Lower leg skin (tissue), 3 donors: ENCODE measurements at regions not wholly inside any gene's neighbourhood (a gene's known extent, or its start where the extent isn't known, plus 50 kb on each side); places are given as distances from the start of the nearest gene placed in this dataset.

Experiments used
- CTCF ChIP-seq, 3 donors: fragments of 450-650 bp; IDR thresholded peaks; one replicate each; pipeline ENCODE4 v1.5.1; 2016; ENCODE audit warnings: antibody characterized with exemption in 3 of 3, mild to moderate bottlenecking in 3 of 3, moderate library complexity in 2 of 3
- POLR2A ChIP-seq, 2 donors: fragments of 450-650 bp; IDR thresholded peaks; one replicate each; pipeline ENCODE4 v1.6.1; 2016 to 2017; ENCODE audit warnings: antibody characterized with exemption in 2 of 2, mild to moderate bottlenecking in 1 of 2, moderate library complexity in 1 of 2

- TF ChIP-seq CTCF (IDR thresholded peaks at IDR 0.05) (no peak), POLR2A (IDR thresholded peaks at IDR 0.05) (no peak)
Observed at GRCh38 chr11:38305682-38306081, 1707.6 kb upstream of the RAG2 start.
